HG03060 (cell line): ENCODE measurements at regions not wholly inside any gene's neighbourhood (a gene's known extent, or its start where the extent isn't known, plus 50 kb on each side); places are given as distances from the start of the nearest gene placed in this dataset.

Source experiments
- ATAC-seq: cut with Tn5 transposase; IDR thresholded peaks from one replicate; pipeline ENCODE4 v1.9.1; 2021; ENCODE audit warnings: low read depth, moderate number of reproducible peaks; ENCODE audit not compliant: unreplicated experiment

- no peak for ATAC-seq
These were observed 320.4 kb downstream of the CMPK2 start for GRCh38 chr2:6545336-6545735.

DNA sequence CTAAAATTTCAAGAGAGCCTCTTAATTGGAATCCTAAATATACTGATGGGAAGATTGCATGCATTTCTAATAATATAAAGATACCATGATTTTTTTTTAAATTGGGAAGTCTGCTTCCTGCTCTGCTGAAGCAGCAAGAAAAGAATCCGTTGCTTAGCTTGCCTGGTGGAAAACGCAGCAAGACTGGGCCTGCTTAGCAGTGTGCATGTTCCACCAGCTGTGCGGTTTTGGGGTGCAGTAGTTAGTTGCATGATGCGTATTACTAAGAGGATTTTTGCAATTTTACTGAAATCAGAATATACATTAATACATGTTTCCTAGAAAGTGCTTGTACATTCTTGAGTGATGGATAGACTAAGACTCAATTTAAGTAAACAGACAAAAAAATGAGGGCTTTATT is 319.9 kb downstream of the CMPK2 start:
- ATAC-seq, result no peak

DNA sequence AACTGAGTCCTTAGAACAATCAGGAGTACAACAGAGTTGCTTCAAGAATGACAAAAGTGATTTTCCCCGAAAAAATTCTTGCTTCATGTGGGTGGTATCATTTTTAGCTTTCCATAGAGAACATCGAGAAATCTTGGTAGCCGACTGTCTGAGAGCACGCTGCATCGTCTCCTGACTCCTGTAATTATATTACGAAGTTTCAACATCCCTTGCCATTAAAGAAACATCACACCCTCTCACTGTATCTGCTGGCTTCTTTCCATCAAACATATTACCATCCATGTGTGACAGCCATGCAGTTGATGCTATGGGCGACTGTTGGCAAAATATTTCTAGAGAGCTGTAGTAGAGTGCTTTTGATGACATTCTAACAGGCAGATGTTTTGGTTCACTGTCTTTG is 311.2 kb downstream of the CMPK2 start:
- ATAC-seq, result no peak

- no peak for ATAC-seq
These were observed 309.0 kb downstream of the CMPK2 start for GRCh38 chr2:6556755-6557154.

DNA sequence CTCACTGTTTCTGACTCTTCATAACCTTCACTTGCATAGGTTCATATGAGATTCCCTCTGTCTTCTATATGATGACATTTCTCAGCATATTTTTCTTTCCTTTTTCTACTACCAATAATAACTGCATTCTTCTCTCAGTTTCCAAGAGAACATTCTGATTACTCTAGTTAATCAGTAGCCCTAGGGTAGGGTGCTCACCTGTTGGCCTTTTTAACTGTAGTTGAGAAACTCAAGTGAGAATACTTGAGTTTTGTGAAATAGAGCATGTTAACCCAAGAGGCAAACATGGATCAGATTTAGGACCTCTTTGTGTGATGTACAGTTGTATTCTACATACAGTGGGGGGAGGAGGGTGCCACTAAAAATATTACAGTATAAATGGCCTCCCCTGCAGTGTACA is 308.0 kb downstream of the CMPK2 start:
- ATAC-seq, result no peak

- ATAC-seq, result no peak
These were observed 302.9 kb downstream of the CMPK2 start for GRCh38 chr2:6562771-6563170.

DNA sequence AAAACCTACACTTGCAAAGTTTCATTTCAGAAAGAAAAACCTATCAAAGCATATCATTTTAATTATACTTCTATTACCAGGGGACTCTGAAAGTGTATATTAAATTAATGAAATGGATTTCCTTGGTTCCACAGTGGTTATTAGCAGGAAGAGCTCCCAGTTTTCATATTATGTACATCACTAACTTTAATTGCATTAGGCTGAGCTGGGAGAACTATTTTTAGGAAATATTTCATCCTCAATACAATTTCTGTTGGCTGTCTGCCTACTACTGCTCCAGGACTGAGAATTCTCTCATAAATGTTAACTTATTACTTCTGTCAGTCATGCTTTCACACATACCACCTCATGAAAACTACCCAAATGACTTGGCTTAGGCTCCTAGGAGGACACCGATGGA is 301.4 kb downstream of the CMPK2 start:
- no peak for ATAC-seq

- no peak for ATAC-seq
These were observed 291.6 kb downstream of the CMPK2 start for GRCh38 chr2:6574121-6574520.

DNA sequence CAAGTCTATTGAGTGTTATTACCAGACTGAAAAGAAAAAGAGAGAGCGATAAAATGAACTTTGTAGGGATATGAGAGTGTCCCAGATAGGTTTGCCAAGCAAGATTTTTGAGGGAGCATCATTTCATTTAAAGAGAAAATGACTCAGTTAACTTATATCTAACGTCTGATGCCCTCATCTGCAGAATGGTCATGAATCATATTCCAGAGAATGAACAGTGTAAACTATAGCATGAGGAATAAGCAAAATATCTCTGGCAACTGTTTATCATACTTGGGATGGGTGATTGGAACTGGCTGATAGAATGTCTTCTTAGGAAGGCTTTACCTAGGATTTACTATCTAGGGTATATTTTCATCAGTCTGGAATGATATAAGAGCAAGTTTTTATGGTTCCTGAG is 289.4 kb downstream of the CMPK2 start:
- ATAC-seq, result no peak

DNA sequence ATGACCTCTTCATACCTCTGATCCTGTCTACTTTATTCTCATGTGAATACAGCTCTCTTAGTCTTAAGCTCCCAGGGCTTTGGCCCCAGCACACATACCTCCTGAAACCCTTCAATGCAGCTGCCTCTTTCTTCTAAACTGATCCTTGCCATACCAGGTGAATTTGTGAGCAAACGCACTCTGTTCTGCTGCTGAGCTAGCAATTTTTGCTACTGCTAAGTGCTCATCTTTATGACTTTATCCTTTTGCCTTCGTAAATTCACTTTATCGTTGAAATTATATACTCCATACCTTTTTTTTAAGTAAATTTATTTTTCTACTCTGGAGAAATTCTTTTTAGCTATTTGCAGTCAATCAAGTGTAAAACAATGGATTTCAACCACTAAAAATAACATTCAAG is 287.7 kb downstream of the CMPK2 start:
- ATAC-seq, result no peak

DNA sequence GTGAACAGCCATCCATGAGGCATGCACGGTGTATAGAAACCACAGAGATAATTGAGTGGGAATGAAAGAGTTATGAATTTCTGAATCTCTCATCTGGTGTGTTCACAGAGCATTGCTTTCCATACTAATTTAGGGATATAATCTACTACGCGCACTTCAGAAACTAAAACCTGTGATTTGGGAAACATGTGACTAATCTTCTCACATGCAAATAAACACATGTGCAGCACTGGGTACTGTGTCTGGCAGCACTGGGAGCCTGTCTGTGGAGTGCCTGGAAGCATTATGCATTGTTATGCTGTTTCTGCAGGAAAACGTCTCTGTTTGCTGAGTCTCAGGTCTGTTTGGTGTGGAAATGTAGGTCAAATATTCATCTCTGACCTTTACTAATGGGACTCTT is 287.3 kb downstream of the CMPK2 start:
- ATAC-seq, result no peak

DNA sequence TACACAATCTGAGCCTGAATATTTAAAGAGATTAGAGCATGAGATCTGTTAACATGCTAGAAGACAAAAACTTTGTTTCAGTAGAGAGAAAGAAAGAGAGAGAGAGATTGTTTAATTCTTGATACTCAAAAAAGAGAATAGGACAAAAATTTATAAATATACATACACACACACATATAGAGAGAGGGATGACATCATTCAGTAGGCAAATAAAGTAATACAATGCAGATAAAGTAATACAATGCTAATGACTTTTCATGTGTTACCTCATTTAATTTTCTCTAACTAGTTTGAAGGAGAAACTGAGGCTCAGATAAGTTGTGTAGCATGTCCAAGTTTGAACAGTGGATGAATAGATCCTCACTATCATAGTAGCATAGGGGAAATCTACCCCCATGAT is 286.4 kb downstream of the CMPK2 start:
- ATAC-seq, result no peak

GRCh38 chr2:6580982-6581381 is 284.7 kb downstream of the CMPK2 start:
- peak; percentile 66 for ATAC-seq

DNA sequence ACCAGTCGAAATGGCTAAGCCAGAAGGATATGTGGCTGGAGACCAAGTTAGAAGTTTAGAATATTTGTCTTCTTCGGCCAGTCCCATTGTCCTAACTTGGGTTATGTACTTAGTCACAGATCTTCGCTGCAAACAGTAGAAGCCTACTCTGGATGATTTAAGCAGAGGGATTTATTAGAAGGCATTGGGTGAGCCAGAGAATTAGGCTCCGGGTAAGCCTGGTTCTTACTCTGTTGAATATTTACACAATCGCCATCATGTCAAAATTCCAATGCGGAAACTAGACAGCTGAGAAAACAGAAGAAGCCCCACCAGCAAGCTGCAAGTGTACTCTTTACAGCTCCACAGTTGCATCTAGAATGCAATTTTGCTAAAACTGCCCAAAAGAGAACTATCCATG is 276.6 kb downstream of the CMPK2 start:
- no peak for ATAC-seq

GRCh38 chr2:6590442-6590841 is 275.3 kb downstream of the CMPK2 start:
- ATAC-seq, result no peak

GRCh38 chr2:6602471-6602870 is 263.2 kb downstream of the CMPK2 start:
- no peak for ATAC-seq

GRCh38 chr2:6605836-6606505 is 259.7 kb downstream of the CMPK2 start:
- ATAC-seq, result no peak

DNA sequence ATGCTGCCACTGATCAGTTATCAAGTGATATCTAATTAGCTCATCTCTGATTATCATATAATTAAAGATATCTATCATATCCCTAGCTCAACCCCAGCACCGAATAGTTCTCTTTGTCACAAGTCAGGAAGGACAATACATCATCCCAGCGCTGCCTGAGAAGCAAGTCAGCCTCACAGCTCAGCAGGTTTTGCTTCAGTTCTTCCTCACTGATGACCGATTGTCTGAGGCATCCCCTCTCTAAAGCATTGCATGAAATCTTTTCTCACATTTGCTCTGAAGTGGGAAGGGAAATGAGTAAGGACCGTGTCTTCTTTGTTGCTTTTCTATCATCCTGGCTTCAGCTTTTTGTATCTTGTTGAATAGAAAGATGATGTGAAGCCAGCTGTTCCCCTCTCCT is 247.9 kb downstream of the CMPK2 start:
- no peak for ATAC-seq

DNA sequence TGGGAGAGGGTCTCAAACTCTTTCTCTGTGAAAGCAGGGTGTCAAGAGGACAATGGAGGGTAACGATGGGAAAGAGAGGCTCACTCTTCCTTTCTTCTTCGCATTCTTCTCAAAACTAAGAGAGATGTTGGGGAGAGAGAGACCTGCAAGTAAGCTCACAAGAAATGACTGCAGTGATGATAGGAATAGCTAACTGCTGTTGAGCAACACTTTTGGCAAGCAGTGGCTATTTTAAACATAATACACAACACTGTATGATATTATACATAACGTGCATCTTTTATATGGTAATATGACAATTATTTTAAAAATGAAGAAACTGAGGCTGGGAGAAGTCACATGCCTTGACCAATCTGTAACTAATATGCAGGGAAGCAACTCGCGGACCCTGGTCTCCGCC is 247.5 kb downstream of the CMPK2 start:
- ATAC-seq, result no peak

DNA sequence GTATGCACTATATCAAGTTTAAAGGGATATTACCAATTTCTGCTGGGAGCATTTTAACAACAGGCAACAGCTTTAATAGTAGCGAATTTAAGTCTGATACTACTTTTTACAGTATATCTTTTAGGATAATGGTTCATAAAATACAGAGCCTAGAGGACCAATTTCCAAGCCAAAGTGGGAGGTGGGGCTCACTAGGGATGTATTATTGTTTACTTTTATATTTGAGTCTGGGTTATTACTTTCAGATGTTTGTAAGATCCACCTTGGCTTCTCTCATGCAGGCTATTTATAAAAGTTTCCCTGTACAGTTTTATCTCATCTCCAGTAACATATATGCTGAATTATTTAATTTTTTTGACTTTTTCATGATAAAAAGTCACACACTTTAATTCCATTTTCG is 242.0 kb downstream of the CMPK2 start:
- ATAC-seq, result no peak

DNA sequence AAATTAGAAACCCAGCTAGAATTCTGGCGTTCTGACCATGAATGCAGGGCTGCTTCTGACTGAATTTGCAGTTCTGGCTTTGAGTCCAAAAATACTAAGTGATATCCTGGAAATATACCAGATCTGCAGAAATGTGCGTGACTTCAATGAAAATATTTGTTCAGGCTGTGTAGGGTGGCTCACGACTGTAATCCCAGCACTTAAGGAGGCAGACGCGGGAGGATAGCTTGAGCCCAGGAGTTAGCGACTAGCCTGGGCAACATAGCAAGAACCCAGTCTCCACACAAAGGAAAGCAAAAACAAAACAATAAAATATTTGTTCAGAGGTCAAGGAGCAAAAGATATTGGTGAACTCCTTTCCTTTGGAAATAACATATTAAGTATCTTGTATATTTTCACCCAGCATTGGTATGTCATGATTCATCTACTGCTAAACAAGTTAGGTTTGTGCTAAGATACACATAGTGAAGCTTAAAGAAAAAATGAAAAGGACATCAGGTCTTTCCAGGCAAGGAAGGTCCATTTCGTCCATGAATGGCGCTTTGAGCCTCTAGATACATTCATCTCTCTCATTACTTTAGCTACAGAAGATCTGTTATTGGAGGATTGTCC is 239.2 kb downstream of the CMPK2 start:
- ATAC-seq, result no peak

GRCh38 chr2:6627316-6627715 is 238.4 kb downstream of the CMPK2 start:
- no peak for ATAC-seq

GRCh38 chr2:6630209-6630608 is 235.5 kb downstream of the CMPK2 start:
- no peak for ATAC-seq
